GM19463 (cell line): ENCODE measurements at regions not wholly inside any gene's neighbourhood (a gene's known extent, or its start where the extent isn't known, plus 50 kb on each side); places are given as distances from the start of the nearest gene placed in this dataset.

Experiments
- ATAC-seq: cut with Tn5 transposase; IDR thresholded peaks from one replicate; pipeline ENCODE4 v1.9.1; 2021; ENCODE audit warnings: mild to moderate bottlenecking, moderate library complexity; ENCODE audit not compliant: unreplicated experiment

- ATAC-seq, result no peak
These were observed 112.8 kb downstream of the DSC3 start for GRCh38 chr18:30929718-30930117.

- ATAC-seq, result no peak
These were observed 113.5 kb downstream of the DSC3 start for GRCh38 chr18:30929065-30929464.

GRCh38 chr18:30927517-30928075, 114.9 kb downstream of the DSC3 start:
- ATAC-seq, result no peak

DNA sequence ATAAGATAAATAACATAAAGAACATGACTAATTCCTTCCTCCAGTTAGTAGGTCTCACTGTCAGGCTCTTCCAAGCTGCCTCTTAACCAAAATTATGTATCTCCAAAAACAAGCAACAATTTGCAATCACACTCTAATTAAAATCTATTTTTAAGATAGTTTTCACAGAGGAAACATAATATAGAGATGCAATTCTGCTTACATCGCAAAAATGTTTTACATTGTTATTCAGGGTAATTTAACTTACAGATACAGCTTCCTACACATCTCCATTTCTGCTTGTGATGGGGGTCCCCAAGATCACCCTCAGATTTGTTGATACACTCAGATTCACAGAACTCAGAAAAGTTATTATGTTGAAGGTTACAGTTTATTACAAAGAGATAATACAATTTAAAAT, 115.5 kb downstream of the DSC3 start:
- ATAC-seq, result no peak

DNA sequence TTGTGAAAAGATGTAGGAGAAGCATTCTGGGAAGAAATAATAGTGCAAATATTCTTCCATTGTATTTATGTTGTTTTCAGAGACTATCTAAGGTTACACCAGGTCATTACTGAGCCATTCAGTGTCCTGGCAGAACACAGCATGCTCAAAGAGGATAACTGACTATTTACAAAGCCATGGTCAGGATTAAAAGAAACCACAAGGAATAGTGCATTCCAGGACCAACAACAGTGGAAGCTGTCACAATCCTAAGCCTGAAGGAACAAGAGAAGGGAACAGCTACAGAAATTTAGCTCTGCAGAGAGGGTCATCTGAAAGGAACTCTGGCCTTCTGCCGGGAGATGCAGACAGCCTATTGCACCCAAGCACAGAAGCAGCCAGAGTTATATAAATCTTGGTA, 116.7 kb downstream of the DSC3 start:
- no peak for ATAC-seq

DNA sequence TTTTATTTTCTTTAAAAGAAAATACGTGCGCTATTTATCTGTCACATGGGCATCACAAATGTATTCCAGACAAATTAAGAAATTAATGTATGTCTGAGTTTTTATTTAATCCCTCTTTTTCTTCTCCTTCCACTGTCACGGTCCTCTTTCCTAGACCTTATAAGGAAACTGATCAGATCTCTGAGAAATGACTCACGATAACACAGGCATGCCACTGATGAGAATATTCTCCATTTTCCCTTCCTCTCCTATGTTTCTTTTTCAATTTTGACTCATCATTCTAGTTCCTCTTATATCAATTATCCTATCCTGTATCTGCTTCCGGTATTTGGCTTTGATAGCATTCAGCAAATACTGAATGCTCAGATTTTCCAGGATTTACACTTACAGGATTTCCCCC, 121.8 kb downstream of the DSC3 start:
- ATAC-seq, result no peak

GRCh38 chr18:30920351-30920750, 122.2 kb downstream of the DSC3 start:
- no peak for ATAC-seq

GRCh38 chr18:30917651-30918050, 124.9 kb downstream of the DSC3 start:
- no peak for ATAC-seq

DNA sequence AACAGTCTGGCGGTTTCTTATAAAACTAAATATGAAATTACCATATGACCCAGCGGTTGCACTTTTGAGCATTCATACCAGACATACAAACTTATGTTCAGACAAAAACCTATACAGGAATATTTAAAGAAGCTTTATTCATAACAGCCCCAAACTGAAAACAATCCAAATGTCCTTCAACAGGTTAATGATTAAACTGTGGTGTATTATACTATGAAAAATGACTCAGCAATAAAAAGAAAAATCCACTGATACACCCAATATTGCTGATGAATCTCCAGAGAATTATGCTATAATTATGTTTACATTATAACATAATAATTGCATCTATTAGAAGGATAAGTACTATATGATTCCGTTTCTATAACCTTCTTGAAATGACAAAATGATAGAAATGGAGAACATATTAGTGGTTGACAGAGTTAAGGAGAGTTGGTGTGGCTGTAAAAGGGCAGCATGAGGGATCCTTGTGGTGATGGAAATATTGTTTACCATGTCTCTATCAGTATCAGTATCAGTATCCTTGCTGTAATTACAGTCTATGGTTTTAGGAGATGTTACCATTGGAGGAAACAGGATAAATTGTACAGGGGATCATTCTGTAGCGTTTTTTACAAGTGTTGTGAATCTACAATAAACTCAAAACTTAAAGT, 127.1 kb downstream of the DSC3 start:
- peak; percentile 63 for ATAC-seq

DNA sequence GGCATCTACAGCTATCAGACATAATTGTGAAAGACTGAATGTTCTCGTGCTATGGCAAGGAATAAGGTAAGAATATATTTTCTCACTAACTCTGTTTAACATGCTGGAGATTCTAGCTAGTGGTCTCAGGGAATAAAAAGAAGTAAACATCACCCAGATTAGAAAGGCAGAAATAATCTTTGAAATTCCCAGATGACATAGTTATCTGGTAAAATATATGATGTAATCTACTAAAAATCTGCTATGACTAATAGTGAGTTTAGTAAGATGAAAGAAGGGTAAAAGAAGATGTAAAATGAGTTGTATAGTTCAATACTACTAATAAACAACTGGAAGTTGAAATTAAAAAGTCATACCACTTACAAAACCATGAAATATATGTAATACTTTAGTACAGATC, 134.2 kb downstream of the DSC3 start:
- no peak for ATAC-seq

- peak; percentile 65 for ATAC-seq
These were observed 139.0 kb downstream of the DSC3 start for GRCh38 chr18:30903566-30903965.

GRCh38 chr18:30889519-30890301, 152.8 kb downstream of the DSC3 start:
- ATAC-seq, result no peak

DNA sequence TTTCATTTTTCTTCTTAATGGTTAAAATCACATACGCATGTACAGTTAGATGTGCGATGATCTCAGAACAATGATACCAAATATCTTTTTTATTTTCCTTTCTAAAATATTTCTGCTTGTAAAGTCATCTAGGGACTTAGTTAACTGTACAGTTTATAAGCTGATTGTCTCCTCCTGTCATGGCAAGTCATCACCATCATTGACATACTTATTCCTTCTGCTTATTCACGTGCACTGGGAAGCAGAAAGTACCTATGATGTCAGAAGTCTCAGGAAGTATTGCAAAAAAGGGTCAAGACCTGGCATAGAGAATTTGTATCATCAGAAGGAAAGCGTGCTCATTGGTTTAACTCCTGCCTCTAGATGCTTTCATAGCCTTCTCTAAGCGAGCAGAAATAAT, 154.2 kb downstream of the DSC3 start:
- ATAC-seq, result no peak

DNA sequence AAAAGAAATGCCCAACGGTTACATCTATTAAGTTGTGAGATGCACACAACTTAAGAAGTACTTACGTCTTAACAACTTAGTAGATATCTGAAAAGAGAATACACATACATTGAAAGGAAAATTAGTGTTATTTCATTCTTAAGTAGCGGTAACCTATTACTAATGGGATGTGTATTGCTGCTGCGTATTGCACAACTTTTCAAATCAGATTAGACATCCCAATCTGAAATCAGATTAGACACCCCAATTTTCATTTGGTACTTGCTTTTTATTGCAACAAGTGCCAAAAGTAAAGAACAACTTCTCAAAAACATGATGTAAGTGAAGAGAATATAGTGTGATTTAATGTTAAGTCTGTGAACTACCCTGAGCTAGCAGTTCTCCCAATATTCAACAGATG, 155.5 kb downstream of the DSC3 start:
- ATAC-seq, result no peak

DNA sequence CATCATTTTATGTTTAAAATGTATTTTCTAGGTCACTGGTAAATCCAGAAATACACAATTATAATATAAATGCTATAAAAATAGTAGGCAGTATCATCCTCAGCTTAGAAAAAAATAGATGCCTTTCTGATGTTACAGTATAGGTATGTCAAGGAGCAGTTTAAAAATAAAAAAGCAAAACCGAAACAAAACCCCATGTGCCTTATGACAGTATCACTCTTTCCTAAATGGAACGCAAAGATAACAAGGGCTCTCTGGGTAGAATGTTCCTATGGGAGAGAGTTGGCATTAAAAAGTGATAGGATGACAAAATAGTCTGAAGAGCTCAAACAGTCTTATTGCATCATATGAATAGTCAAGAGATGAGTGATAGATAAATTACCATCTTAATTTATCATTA, 172.1 kb downstream of the DSC3 start:
- no peak for ATAC-seq

DNA sequence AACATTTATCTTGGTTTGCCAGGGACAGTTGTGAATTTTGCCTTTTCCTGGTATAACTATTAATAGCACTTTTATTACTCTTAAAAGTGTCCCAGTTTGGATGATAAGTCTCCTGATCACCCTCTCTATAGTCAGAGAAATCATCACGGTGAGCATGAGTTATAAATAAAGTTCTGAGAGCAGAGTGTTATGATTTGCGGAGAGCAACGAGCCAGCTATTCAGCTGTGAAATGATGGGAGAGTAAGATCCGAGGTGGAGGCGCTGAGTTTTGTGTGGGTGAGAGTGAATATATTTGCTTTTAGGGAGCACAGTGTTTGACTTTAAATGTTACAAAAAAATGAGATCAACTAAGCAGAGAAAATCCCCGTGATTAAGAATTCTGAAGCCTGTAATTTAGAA, 179.6 kb downstream of the DSC3 start:
- no peak for ATAC-seq

DNA sequence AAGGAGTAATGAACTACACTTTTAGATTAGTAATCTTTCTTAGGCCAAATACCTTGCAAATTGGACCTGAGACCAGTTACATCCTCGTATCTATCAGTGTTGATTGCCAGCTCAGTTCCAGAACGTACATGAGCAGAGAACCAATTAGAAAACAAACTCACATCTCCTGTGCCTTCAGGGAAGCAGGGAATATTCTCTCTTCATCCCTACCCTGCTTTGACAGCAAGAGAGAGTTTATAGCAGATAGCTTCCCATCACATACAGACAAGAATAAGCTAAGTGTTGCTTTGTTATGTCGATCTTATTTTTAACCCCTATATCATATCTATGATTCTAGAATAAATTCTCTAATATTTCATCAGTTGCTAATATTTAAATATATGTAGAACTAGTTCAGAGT, 181.8 kb downstream of the DSC3 start:
- no peak for ATAC-seq

DNA sequence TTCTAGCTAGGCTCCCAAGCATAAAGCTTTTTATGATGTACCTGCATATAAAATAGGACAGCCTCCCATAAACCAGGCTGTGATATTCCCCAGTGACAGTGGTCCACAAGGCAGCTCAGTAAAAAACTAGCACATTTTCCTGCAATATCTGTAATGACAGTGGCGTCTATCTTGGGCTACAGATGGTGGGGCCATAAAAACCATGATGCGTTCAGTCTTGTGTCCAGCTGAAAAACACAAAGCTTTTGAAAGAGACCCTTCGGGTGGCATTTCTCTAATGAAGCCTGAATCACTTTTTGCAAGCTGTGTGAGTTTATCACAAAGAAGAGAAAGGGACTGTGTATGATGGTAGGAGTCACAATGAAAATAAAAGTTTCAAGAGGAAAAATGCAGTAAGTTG, 183.5 kb downstream of the DSC3 start:
- no peak for ATAC-seq

DNA sequence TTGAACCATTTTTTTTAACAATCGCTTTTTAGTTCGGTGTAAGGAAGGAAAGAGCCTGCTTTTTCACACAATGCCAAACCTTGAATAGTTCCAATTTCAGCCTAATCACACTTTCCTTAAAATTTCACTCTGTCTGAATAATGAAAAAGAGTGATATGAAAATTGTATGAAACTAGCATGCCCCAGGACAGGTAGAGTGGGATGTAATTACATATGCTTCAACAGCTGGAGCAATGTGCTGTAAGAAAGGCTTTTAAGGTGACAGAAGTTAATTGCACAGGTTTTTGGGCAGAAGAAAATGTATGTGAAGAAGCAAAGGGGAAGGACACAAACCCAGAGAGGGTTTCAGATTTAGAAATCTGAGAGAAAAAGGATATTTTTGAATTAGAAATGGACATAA, 184.0 kb downstream of the DSC3 start:
- ATAC-seq, result no peak

GRCh38 chr18:30855762-30856161, 186.8 kb downstream of the DSC3 start:
- no peak for ATAC-seq

- ATAC-seq, result no peak
These were observed 189.6 kb downstream of the DSC3 start for GRCh38 chr18:30852980-30853379.

GRCh38 chr18:30852541-30852940, 190.0 kb downstream of the DSC3 start:
- no peak for ATAC-seq
